HepG2 (cell line): ENCODE measurements at regions not wholly inside any gene's neighbourhood (a gene's known extent, or its start where the extent isn't known, plus 50 kb on each side); places are given as distances from the start of the nearest gene placed in this dataset.
"Not testable (repeated sequence)": the region's sequence is repeated elsewhere in the genome, so short reads cannot be mapped to it uniquely, and the experiment has no call there.

Experiments used
- ATAC-seq: fragments of 200-7000 bp; cut with Tn5 transposase; 3 replicates; pipeline ENCODE4 v1.9.1; 2020; ENCODE audit warnings: mild to moderate bottlenecking, moderate library complexity
- BruUV-seq: library from RNA; stranded (reverse); fragments of 400-500 nt; replicated peaks from 2 replicates; lab custom pipeline; 2021; lab: Mats Ljungman, UMichigan
- CTCF ChIA-PET: fragments of 300-600 bp; formaldehyde crosslinking; extraction: SDS; loops from one replicate; lab custom pipeline; 2021; ENCODE audit warnings: low total read pairs, inconsistent platforms, low intra/inter-chr PET ratio; lab: Yijun Ruan, JAX
- POLR2A ChIA-PET: fragments of 350-600 bp; sonication (Branson Sonifier 250); formaldehyde crosslinking; loops from one replicate; lab custom pipeline; 2020; ENCODE audit warnings: antibody characterized with exemption, inconsistent platforms; lab: Yijun Ruan, JAX
- DNase-seq: peaks from one replicate; pipeline ENCODE4 v3.0.0-alpha.2; 2015; ENCODE audit warnings: low spot score
- FAIRE-seq: peaks from 3 replicates; lab custom pipeline; 2011; peaks lifted over from hg19 to GRCh38; lab: Jason Lieb, UNC
- H2AFZ ChIP-seq: one replicate; pipeline ENCODE4 v1.6.1; 2011; ENCODE audit warnings: low read length, inconsistent platforms
- H3K27ac ChIP-seq: fragments of 300-600 bp; 3 replicates; pipeline ENCODE4 v1.8.0; 2011; ENCODE audit warnings: mixed run types, mild to moderate bottlenecking, mixed read lengths, low read length, inconsistent platforms; ENCODE audit not compliant: insufficient read depth; ENCODE audit errors: extremely low read length
- H3K27me3 ChIP-seq, 2 experiments: fragments of 200-600 bp in 1 of 2; 2 replicates in 1 of 2; 3 replicates in 1 of 2; pipeline versions ENCODE4 v1.6.0 to v1.8.0; 2011; ENCODE audit warnings: low read length in 2 of 2, mild to moderate bottlenecking in 2 of 2, moderate library complexity in 2 of 2, inconsistent platforms in 1 of 2; ENCODE audit not compliant: insufficient read depth in 2 of 2, control insufficient read depth in 1 of 2
- H3K36me3 ChIP-seq, 2 experiments: fragments of 200-600 bp in 1 of 2; replicated peaks in 1 of 2; 2 replicates in 1 of 2; 3 replicates in 1 of 2; pipeline versions ENCODE4 v1.5.1 to v1.8.0; 2011; ENCODE audit warnings: low read length in 2 of 2, inconsistent platforms in 1 of 2; ENCODE audit not compliant: insufficient read depth in 2 of 2, control insufficient read depth in 1 of 2
- H3K4me1 ChIP-seq: 2 replicates; pipeline ENCODE4 v1.5.1; 2012; ENCODE audit warnings: low read length, inconsistent platforms; ENCODE audit not compliant: insufficient read depth
- H3K4me2 ChIP-seq: 2 replicates; pipeline ENCODE4 v1.6.0; 2011; ENCODE audit warnings: low read depth, low read length, inconsistent platforms
- H3K4me3 ChIP-seq, 3 experiments: fragments of 200-600 bp in 1 of 3; sonication (generic), shearing (Covaris generic) in 1 of 3; replicated peaks in 1 of 3; 2 replicates each; pipeline ENCODE4 v1.5.1; 2011 to 2016; ENCODE audit warnings: low read length in 3 of 3, inconsistent platforms in 2 of 3, low read depth in 2 of 3, mild to moderate bottlenecking in 2 of 3, control low read depth in 1 of 3, mixed read lengths in 1 of 3; ENCODE audit not compliant: insufficient read depth in 1 of 3
- H3K79me2 ChIP-seq: one replicate; pipeline ENCODE4 v1.6.1; 2011; ENCODE audit warnings: low read length, inconsistent platforms; ENCODE audit not compliant: insufficient read depth
- H3K9ac ChIP-seq: 2 replicates; pipeline ENCODE4 v1.6.0; 2011; ENCODE audit warnings: mild to moderate bottlenecking, low read depth, low read length, inconsistent platforms; ENCODE audit not compliant: insufficient read depth
- H3K9me3 ChIP-seq: 2 replicates; pipeline ENCODE4 v1.5.1; 2012; ENCODE audit warnings: mild to moderate bottlenecking, low read length
- H4K20me1 ChIP-seq: 2 replicates; pipeline ENCODE4 v1.6.0; 2011; ENCODE audit warnings: inconsistent platforms, mild to moderate bottlenecking, low read length, moderate library complexity; ENCODE audit not compliant: insufficient read depth
- ZZZ3 ChIP-seq: sonication (generic); formaldehyde crosslinking; IDR thresholded peaks from 2 replicates; pipeline ENCODE4 v1.4.0; 2020; ENCODE audit warnings: missing genetic modification reagents, mild to moderate bottlenecking, borderline replicate concordance
- WGBS: methylation state at CpG from one replicate; pipeline ENCODE4 v1.1.6; 2017; ENCODE audit warnings: low lambda C conversion rate; 5-methylcytosine and 5-hydroxymethylcytosine counted together
- in situ Hi-C: cut with HindIII; loops from 2 replicates; pipeline ENCODE4 v1.10.0; 2017; ENCODE audit warnings: low pct_unique_long_range_greater_than_20kb; ENCODE audit not compliant: extremely low pct_ligation_motif_present
- intact Hi-C: fragments of 100-400 bp; cut with micrococcal nuclease; formaldehyde crosslinking; loops from one replicate; pipeline ENCODE4 v1.10.0; 2022; ENCODE audit not compliant: unreplicated experiment
- TF ChIP-seq, protein P1 (sequence below): IDR thresholded peaks from 2 replicates; pipeline ENCODE4 v1.6.1; 2016; ENCODE audit warnings: missing biosample characterization, missing genetic modification reagents, low read depth
- TF ChIP-seq, protein P2 (sequence below): sonication (generic); formaldehyde crosslinking; IDR thresholded peaks from 2 replicates; pipeline ENCODE4 v1.5.1; 2020; ENCODE audit warnings: mild to moderate bottlenecking, moderate library complexity, missing genetic modification reagents
- TF ChIP-seq, protein P3 (sequence below), 2 experiments: fragments of 450-650 bp in 1 of 2; sonication (generic) in 1 of 2; formaldehyde crosslinking; IDR thresholded peaks; 2 replicates each; pipeline versions ENCODE4 v1.5.0 to v1.8.0; 2020 to 2022; ENCODE audit warnings: mild to moderate bottlenecking in 1 of 2, missing genetic modification reagents in 1 of 2

DNA sequence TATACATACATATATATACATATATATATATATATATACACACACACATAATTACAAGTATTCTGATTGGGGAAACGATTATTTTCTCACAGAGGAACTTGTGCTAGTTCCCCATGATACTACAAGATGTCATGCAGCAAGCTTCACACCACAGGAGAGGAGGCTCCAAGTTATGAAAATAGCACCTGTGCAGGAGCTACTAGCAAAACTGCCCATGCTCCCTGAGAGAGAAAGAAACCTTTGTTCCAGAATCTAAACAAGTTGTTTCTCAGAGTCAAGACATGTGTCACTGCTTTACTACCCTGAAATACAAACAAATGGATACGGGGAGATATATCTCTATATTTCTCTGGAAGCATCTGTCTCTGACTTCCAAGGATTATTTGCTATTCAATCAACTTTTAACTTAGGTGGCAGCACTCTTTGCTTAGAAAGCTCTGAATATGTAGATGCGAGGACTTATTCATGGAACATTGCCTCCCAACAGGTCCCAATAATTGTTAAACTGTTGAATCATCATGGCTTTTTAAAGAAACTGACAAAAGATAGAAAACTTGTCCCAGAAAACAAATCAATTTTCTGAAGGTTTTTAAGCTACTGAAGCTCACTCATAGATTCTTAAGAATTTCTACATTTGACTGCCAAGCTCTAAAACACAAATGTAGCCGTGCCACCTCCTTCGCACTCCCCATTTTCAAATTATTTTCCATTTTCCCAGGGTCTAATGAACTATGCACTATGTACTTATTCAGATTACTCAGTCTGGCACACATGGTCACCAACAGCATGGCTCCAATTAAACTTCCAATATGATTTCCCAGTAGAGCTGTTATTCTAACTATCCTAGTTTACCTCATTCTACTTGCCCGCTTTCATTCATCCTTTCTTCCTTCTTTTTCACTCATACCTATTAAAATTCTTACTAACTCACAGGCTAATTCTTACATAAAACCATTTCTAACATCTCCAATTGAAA, 929.1 kb downstream of the LTN1 start (continued):
- TF ChIP-seq, protein P1, sequence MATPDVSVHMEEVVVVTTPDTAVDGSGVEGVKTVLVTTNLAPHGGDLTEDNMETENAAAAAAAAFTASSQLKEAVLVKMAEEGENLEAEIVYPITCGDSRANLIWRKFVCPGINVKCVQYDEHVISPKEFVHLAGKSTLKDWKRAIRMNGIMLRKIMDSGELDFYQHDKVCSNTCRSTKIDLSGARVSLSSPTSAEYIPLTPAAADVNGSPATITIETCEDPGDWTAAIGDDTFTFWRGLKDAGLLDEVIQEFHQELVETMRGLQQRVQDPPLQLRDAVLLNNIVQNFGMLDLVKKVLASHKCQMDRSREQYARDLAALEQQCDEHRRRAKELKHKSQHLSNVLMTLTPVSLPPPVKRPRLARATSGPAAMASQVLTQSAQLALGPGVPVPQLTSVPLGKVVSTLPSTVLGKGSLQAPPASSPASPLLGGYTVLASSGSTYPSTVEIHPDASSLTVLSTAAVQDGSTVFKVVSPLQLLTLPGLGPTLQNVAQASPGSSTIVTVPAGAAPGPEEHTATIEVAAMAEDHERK (CRISPR knock-in tag), result no peak
- TF ChIP-seq, protein P2, sequence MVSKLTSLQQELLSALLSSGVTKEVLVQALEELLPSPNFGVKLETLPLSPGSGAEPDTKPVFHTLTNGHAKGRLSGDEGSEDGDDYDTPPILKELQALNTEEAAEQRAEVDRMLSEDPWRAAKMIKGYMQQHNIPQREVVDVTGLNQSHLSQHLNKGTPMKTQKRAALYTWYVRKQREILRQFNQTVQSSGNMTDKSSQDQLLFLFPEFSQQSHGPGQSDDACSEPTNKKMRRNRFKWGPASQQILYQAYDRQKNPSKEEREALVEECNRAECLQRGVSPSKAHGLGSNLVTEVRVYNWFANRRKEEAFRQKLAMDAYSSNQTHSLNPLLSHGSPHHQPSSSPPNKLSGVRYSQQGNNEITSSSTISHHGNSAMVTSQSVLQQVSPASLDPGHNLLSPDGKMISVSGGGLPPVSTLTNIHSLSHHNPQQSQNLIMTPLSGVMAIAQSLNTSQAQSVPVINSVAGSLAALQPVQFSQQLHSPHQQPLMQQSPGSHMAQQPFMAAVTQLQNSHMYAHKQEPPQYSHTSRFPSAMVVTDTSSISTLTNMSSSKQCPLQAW, result no peak
- TF ChIP-seq, protein P3, sequence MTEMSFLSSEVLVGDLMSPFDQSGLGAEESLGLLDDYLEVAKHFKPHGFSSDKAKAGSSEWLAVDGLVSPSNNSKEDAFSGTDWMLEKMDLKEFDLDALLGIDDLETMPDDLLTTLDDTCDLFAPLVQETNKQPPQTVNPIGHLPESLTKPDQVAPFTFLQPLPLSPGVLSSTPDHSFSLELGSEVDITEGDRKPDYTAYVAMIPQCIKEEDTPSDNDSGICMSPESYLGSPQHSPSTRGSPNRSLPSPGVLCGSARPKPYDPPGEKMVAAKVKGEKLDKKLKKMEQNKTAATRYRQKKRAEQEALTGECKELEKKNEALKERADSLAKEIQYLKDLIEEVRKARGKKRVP (CRISPR knock-in tag; IDR thresholded peaks at IDR 0.05), result no peak
- TF ChIP-seq ZZZ3, result no peak

DNA sequence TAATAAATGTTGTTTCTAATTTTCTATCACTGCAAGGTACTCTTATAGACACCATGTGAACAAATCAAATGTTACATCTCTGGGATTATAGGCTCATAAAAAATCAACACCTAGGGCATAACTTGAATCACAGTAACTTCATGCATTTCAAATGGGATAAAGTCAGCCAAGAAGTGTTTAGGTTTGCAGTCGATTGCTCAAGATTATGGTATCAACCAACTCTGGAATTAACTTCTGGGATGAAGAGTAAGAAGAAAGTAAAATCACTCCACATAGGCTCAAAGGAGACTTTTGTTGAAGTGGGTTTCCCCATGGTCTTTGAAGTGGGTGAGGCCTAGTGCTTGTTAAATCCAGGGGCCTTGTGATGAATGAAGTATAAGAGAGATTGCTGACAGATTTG, 939.7 kb downstream of the LTN1 start:
- H3K27me3 ChIP-seq, BruUV-seq, H3K4me2 ChIP-seq, H3K4me3 ChIP-seq, H3K4me1 ChIP-seq, in situ Hi-C loops, H3K9ac ChIP-seq, H2AFZ ChIP-seq, FAIRE-seq, POLR2A ChIA-PET, CTCF ChIA-PET, H3K27ac ChIP-seq, H3K79me2 ChIP-seq, DNase-seq, H3K36me3 ChIP-seq, intact Hi-C loops, H3K9me3 ChIP-seq, H4K20me1 ChIP-seq, ATAC-seq: not testable (repeated sequence)
- 13% methylated on average over 1 of the region's 1 CpG for WGBS
